ENCODE measurements at regions not wholly inside any gene's neighbourhood (a gene's known extent, or its start where the extent isn't known, plus 50 kb on each side); places are given as distances from the start of the nearest gene placed in this dataset.
"Not testable (repeated sequence)": the region's sequence is repeated elsewhere in the genome, so short reads cannot be mapped to it uniquely, and the experiment has no call there.

GRCh38 chr13:53117048-53117447 is 88.4 kb downstream of the OLFM4 start:
- TF ChIP-seq CTCF (conservative IDR thresholded peaks at IDR 0.05; ENCODE audit: low read depth, low read length); EZH2 (IDR thresholded peaks at IDR 0.05; ENCODE audit: borderline replicate concordance, low read depth, low read length, poor library complexity, severe bottlenecking): not testable (repeated sequence)

Measured in A673 (cell line).